H1 (cell line): ENCODE measurements at regions not wholly inside any gene's neighbourhood (a gene's known extent, or its start where the extent isn't known, plus 50 kb on each side); places are given as distances from the start of the nearest gene placed in this dataset.

Source experiments
- CREB1 ChIP-seq: IDR thresholded peaks from 2 replicates; pipeline ENCODE4 v1.6.1; 2012; ENCODE audit warnings: inconsistent platforms
- CTBP2 ChIP-seq: IDR thresholded peaks from 2 replicates; pipeline ENCODE4 v1.7.0; 2011; ENCODE audit warnings: borderline replicate concordance, mild to moderate bottlenecking, moderate library complexity, mixed read lengths, low read length; ENCODE audit not compliant: insufficient read depth, insufficient read length
- SRF ChIP-seq: IDR thresholded peaks from 2 replicates; pipeline ENCODE4 v1.6.1; 2011; ENCODE audit warnings: mild to moderate bottlenecking, low read depth, low read length, moderate library complexity

- TF ChIP-seq CTBP2 (no peak), CREB1 (no peak), SRF (no peak)
Measured at GRCh38 chr11:37849706-37850105, 1251.7 kb upstream of the RAG2 start (continued).
